ENCODE measurements at regions not wholly inside any gene's neighbourhood (a gene's known extent, or its start where the extent isn't known, plus 50 kb on each side); places are given as distances from the start of the nearest gene placed in this dataset.

GRCh38 chr7:26100406-26101339, 51.3 kb upstream of the NFE2L3 start:
- WGBS, 2 donors, result 55 to 60% methylated on average over 17 of the region's 17 CpGs
- H3K27ac ChIP-seq, result peak overlapping the region in 1 of 2 donors; percentile 53

GRCh38 chr7:26101361-26102151, 50.4 kb upstream of the NFE2L3 start:
- H3K27me3 ChIP-seq, result no peaks in the 10 kb centered on the region
- H3K9me3 ChIP-seq, result no peaks in the 10 kb centered on the region
- 17 to 19% methylated on average over 16 of the region's 16 CpGs for WGBS, 2 donors
- H3K36me3 ChIP-seq (ENCODE audit: low read depth, missing control alignments), result no peaks in the 10 kb centered on the region
- TF ChIP-seq, protein P1, sequence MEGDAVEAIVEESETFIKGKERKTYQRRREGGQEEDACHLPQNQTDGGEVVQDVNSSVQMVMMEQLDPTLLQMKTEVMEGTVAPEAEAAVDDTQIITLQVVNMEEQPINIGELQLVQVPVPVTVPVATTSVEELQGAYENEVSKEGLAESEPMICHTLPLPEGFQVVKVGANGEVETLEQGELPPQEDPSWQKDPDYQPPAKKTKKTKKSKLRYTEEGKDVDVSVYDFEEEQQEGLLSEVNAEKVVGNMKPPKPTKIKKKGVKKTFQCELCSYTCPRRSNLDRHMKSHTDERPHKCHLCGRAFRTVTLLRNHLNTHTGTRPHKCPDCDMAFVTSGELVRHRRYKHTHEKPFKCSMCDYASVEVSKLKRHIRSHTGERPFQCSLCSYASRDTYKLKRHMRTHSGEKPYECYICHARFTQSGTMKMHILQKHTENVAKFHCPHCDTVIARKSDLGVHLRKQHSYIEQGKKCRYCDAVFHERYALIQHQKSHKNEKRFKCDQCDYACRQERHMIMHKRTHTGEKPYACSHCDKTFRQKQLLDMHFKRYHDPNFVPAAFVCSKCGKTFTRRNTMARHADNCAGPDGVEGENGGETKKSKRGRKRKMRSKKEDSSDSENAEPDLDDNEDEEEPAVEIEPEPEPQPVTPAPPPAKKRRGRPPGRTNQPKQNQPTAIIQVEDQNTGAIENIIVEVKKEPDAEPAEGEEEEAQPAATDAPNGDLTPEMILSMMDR (IDR thresholded peaks at IDR 0.05), result no peak
- peak overlapping the region; percentile 24 to 47 for H3K27ac ChIP-seq
- H3K4me1 ChIP-seq, result no peaks in the 10 kb centered on the region
- H3K4me3 ChIP-seq, result peak overlapping the region; percentile 24 to 30
- peak; percentile 35 for DNase-seq
- intact Hi-C loops (cut with DNase I; ENCODE audit: low total_unique reads), result no loop called here

More at GRCh38 chr7:26100406-26101339, 51.3 kb upstream of the NFE2L3 start:
- peak; percentile 34 for DNase-seq
- Histone ChIP-seq H3K4me3 (peak overlapping the region; percentile 24 to 30), H3K27me3 (no peaks in the 10 kb centered on the region), H3K36me3 (ENCODE audit: low read depth, missing control alignments) (no peaks in the 10 kb centered on the region), H3K4me1 (no peaks in the 10 kb centered on the region), H3K9me3 (no peaks in the 10 kb centered on the region)
- intact Hi-C loops (cut with DNase I; ENCODE audit: low total_unique reads), result no loop called here
- TF ChIP-seq POLR2A (IDR thresholded peaks at IDR 0.05), result no peak
- TF ChIP-seq, protein P1 (IDR thresholded peaks at IDR 0.05), result no peak

GRCh38 chr7:26102176-26102575, 49.8 kb upstream of the NFE2L3 start:
- TF ChIP-seq, protein P1 (IDR thresholded peaks at IDR 0.05), result no peak
- TF ChIP-seq POLR2A (IDR thresholded peaks at IDR 0.05), result no peak
- intact Hi-C loops (cut with DNase I; ENCODE audit: low total_unique reads), result no loop called here
- 71 to 72% methylated on average over 4 of the region's 4 CpGs for WGBS, 2 donors
- Histone ChIP-seq H3K4me1 (no peaks in the 10 kb centered on the region), H3K9me3 (no peaks in the 10 kb centered on the region), H3K4me3 (peak overlapping the region in 1 of 2 donors; percentile 30), H3K27me3 (no peaks in the 10 kb centered on the region), H3K27ac (peak overlapping the region; percentile 24 to 47), H3K36me3 (ENCODE audit: low read depth, missing control alignments) (no peaks in the 10 kb centered on the region)
- no peak for DNase-seq

MicroRNAs in the stretch of these regions (microRNA counts, 767-probe panel; counts per million panel counts)
- 6,662 to 7,846 counts per million in 2 donors for microRNA hsa-miR-148a-3p

Small RNAs in the stretch of these regions (microRNA-seq; reads per million reads assigned to microRNA genes)
- 264 to 296 reads per million in 2 donors for gene MIR148A (ENCODE audit: borderline number of aligned reads in 2 of 2, borderline replicate concordance in 1 of 2)

Small RNAs in the stretch of these regions (small RNA-seq; reads per million reads assigned to genes)
- gene MIR148A, result 997 to 1,056 reads per million in 2 donors

Data from testis (tissue), 2 donors.